Stimulated activated CD4-positive, alpha-beta T cell treated with anti-CD3 and anti-CD28 coated beads, Interleukin-1b, Interleukin-23, amount 100 ng/mL, for 24 hours (primary cell): ENCODE measurements at regions not wholly inside any gene's neighbourhood (a gene's known extent, or its start where the extent isn't known, plus 50 kb on each side); places are given as distances from the start of the nearest gene placed in this dataset.
A peak's percentile ranks its signal among the peaks of the same experiment; 100 is the strongest.

ENCODE experiments used
- DNase-seq, 4 experiments: peaks; one replicate each; pipeline ENCODE4 v3.0.0-alpha.2; 2020; ENCODE audit warnings: low read depth in 4 of 4, low spot score in 1 of 4

GRCh38 chr5:70585996-70586395 is 170.8 kb downstream of the GTF2H2C_2 start:
- peak in 2 of 4 experiments; percentile 17 to 31 for DNase-seq
